Stimulated activated CD8-positive, alpha-beta memory T cell treated with anti-CD3 and anti-CD28 coated beads, Interleukin-12 subunit alpha, Interleukin-12 subunit beta, amount 100 ng/mL, for 1 hour (primary cell): ENCODE measurements at regions not wholly inside any gene's neighbourhood (a gene's known extent, or its start where the extent isn't known, plus 50 kb on each side); places are given as distances from the start of the nearest gene placed in this dataset.
"Not testable (repeated sequence)": the region's sequence is repeated elsewhere in the genome, so short reads cannot be mapped to it uniquely, and the experiment has no call there.

Experiments used
- DNase-seq: peaks from one replicate; pipeline ENCODE4 v3.0.0-alpha.2; 2020; ENCODE audit warnings: low read depth

GRCh38 chr5:105917189-105917588 lies 1753.5 kb downstream of the EFNA5 start:
- no peak for DNase-seq

DNA sequence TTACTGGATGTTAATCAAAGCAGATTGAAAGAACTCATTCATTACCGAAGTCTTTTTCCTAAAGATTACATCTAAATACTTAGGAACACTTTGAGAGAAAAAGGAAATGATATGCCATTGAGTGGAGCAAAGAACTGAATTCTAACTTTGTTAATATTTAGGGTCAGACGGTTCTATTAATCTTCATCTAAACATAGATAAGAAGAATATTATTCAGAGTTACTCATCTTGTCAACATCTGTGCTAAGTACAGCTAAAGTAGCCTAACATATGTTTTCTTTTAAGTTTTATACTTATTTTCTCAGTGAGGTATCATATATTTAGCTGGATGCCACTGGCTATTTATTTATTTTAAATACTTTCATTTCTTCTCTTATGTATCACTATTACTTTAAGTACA lies 1763.7 kb downstream of the EFNA5 start:
- DNase-seq: no peak

DNA sequence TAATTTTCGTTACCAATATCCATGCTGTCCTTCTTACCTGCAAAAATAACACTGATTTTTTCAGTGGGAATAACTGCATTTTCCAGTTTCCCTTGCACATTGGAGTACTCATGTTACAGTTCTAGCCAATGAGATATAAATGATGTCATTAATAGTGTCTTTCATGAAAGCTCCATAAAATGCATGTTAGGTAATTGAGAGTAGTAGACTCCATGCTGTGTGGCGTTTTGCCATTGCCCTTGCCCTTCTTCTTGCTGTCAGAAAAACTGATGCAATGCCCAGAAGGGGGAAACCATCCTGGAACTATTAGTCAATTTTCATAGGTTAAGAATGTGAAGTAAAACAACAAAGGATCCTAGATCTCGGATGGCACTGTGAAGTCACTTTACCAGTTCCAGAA lies 1765.3 kb downstream of the EFNA5 start:
- DNase-seq: no peak

- DNase-seq: no peak
Measured at GRCh38 chr5:105903069-105903468, 1767.7 kb downstream of the EFNA5 start.

DNA sequence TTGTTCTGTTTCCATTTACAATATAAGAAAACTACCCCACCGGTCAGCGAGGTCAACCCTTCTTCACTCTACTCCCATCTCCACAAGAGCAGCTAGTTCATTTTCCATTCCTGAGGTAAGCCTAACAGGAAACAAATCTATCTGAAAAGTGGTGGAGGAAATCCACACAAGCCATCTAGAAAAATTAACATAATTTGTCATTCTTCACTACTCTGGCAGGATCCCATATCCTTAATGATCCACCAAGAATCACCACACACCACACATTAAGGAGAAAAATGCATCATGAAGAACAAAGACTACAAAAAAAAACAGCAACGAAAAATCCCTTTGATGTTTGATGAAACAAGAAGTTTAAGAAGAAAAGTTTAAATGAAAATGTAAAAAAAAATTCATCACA lies 1771.0 kb downstream of the EFNA5 start:
- no peak for DNase-seq

DNA sequence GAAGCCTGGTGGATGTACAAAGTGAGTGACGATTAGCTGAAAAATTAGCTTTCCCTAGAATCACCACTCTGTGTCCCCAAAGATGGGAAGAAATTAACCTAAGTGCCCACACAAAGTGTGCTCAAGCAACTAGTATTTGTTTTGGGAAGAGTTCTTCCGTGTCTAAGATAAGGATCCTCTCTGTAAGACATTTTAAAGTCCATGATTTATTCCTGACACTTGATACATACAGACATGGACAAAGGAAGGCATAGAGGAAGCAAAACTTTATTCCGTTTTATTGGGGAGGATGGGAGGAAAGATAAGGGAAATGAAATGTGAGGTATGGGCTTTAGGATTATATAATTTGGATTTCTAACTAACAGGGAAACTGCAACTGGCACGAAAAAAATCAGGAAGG lies 1772.6 kb downstream of the EFNA5 start:
- no peak for DNase-seq

- DNase-seq: no peak
Measured at GRCh38 chr5:105885266-105885665, 1785.5 kb downstream of the EFNA5 start.

GRCh38 chr5:105882956-105883481 lies 1787.7 kb downstream of the EFNA5 start:
- DNase-seq: no peak

GRCh38 chr5:105878402-105878801 lies 1792.3 kb downstream of the EFNA5 start:
- no peak for DNase-seq

DNA sequence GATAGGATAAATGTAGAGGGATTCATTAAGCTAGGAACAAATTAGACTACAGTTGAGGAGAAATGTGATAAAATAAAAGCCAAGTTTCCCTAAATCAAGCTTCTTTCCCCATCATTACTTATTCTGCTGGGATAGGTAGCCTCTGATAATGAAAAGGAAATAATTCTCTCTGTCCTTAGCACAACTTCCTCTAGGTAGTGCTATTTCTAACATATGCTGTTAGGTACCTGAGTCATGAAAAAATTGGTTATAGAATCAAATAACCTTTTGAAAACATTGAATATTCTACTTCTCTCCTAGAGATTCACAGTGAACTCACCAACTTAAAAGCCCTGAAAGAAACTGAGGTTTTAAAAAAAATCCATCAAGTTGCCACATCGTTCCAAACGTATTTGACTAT lies 1793.1 kb downstream of the EFNA5 start:
- DNase-seq: no peak

GRCh38 chr5:105874316-105874715 lies 1796.4 kb downstream of the EFNA5 start:
- DNase-seq: no peak

DNA sequence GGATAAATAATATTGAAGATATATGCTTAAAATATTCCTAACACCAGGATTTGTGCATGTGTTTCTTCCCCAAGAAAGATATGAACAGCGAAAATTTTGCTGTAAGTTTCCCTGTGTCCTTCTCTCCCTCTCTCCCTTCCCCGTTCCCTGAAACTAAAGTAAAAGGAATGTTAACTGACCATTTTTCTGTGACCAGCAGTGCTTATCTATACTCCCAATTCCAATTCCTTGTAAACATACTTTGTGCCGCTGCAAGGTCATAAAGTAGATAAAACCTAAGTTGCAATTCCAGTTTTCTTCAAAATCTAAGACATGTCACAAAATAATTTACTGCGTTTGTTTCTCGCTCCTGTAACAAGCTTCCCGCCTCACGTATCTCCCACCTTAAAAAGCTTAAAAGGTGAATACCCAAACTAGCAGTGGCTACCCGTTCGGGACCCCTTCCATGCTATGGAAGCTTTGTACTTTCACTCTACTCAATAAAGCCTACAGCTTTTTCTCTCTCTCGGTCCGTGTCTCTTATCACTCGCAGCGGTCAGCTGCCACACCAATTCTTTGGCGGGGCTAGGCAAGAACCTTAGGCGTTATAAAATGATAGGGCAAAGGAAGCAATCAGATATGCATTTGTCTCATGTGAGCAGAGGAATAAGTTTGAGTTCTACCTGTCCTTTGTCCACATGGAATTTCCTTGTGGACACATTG lies 1798.0 kb downstream of the EFNA5 start:
- DNase-seq: no peak

DNA sequence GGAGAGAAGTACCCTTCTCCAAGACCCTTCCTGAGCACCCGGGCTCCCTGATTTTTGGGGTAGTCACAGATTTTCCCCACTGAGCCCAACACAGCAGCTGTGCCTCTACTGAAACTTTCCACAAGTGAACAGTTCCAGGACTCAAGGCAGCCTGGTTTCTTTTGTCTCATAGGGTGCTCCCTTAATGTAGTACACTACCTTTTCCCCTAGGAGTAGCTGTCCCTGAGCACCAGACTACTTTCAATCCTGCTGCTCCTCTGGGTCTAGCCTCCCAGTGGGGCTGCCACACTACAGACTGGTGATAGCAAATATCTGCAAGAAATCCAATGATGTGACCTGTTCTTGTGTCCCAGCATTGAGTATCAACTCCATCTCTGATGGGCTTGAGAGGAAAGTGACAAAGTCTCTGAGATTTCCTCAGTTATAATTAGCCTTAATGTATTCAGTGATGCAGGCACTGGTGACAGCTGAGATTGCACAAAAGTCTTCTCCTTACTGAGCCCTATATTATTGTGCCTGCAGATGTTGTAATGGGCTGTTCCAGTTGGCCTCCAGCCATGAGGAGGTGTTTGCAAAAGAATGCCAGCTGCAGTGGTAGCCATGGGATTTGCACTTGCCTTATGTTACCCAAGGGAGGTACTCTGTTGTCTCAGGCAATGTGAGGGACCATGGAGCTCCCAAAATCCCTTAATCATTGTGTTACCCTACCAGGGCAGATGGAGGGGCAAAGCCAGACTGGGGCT lies 1802.5 kb downstream of the EFNA5 start:
- no peak for DNase-seq

- no peak for DNase-seq
Measured at GRCh38 chr5:105865834-105866233, 1804.9 kb downstream of the EFNA5 start.

DNA sequence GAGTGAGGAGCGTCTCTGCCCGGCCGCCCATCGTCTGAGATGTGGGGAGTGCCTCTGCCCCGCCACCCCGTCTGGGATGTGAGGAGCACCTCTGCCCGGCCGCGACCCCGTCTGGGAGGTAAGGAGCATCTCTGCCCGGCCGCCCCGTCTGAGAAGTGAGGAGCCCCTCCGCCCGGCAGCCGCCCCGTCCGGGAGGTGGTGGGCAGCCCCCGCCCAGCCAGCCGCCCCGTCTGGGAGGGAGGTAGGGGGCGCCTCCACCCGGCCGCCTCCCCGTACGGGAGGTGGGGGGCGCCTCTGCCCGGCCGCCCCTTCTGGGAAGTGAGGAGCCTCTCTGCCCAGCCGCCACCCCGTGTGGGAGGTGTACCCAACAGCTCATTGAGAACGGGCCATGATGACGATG lies 1811.4 kb downstream of the EFNA5 start:
- DNase-seq: not testable (repeated sequence)

DNA sequence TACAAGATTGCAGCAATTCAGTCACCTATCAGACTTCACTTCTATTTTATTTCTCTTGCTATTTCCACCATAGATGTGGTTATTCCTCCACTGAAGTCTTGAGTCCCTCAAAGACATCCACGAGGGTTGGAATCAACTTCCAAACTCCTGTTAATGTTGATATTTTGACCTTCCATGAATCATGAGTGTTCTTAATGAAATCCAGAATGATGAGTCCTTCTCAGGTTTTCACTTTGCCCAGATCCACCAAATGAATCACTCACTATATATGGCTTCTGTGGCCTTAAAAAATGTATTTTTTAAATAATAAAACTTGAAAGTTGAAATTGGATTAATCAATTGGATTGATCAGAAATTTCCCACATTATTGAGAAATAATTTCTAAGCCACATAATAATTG lies 1821.0 kb downstream of the EFNA5 start:
- no peak for DNase-seq

- DNase-seq: no peak
Measured at GRCh38 chr5:105840800-105841199, 1829.9 kb downstream of the EFNA5 start.

DNA sequence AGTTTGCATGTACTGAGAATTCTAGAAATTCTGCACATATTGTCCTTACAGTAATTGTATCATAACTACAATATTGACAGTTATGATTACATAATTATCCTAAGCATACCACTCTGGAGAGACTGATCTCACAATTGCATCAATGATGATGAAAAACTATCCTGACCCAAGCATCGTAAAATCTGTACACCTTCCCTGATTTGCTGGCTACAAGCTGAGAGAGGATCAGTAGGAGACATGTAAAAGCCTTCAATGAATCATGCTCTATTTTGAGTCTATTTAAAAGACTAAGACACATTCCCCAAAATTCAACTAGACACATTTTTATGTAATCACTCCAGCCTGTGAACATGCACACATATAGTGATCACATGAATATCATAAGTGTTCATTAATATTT lies 1833.8 kb downstream of the EFNA5 start:
- no peak for DNase-seq

DNA sequence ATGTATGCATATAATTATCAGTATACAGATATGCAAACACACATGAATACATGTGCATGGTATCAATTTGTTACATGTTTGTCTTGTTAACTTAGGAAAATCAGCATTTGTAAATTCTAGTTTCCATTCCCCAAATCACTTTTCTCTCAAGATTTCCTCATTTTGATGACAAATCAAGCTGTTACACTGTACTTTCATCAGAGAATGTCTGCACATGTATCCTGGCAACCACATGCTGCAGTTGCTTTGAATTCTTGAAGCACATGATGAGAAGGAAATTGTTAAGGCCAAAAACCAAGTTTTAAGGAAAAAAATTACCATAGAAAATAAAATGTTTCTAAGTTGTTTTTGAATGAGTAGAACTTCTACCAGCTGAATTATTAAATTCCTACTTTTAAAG lies 1834.5 kb downstream of the EFNA5 start:
- DNase-seq: no peak

DNA sequence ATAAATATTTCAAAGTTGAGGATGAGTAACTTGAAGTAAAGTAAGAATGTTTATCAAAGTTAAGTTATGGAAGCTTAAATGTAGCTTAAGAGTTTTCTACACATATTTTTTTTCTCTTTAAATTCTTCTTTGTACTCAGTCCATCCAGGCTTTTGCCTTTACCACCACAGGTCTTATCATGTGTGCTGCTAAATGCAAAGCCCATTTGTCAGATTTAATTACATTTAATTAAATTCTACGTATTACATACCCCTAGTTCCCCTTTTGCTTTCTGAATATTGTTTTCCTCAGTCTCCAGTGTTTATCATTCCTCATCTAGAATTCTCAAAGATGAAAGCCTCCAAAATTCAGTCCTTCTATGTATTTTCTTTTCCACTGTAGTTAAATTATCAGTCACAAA lies 1841.9 kb downstream of the EFNA5 start:
- no peak for DNase-seq

- no peak for DNase-seq
Measured at GRCh38 chr5:105821800-105822199, 1848.9 kb downstream of the EFNA5 start.

GRCh38 chr5:105817914-105818313 lies 1852.8 kb downstream of the EFNA5 start:
- no peak for DNase-seq

DNA sequence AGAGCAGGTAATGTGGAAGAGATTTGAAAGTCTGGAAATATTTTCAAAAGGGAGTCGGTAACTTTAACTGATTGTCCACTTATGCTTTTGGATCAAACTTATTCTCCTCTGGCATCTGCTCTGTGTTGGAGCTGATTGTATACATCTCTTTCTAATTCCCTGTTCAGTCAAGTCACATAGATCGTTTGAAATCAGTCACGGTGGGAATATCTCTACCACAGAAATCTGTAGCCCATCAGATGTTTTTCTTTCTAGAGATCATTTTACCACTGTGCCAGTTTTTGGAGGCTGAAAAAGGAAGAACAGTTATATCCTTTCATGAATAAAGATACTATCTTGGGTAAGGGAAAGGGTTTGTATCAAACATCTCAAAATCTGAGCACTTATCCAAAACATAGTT lies 1853.3 kb downstream of the EFNA5 start:
- DNase-seq: no peak

GRCh38 chr5:105816961-105817360 lies 1853.8 kb downstream of the EFNA5 start:
- no peak for DNase-seq
